ENCODE measurements at regions not wholly inside any gene's neighbourhood (a gene's known extent, or its start where the extent isn't known, plus 50 kb on each side); places are given as distances from the start of the nearest gene placed in this dataset.
"Not testable (repeated sequence)": the region's sequence is repeated elsewhere in the genome, so short reads cannot be mapped to it uniquely, and the experiment has no call there.

DNA sequence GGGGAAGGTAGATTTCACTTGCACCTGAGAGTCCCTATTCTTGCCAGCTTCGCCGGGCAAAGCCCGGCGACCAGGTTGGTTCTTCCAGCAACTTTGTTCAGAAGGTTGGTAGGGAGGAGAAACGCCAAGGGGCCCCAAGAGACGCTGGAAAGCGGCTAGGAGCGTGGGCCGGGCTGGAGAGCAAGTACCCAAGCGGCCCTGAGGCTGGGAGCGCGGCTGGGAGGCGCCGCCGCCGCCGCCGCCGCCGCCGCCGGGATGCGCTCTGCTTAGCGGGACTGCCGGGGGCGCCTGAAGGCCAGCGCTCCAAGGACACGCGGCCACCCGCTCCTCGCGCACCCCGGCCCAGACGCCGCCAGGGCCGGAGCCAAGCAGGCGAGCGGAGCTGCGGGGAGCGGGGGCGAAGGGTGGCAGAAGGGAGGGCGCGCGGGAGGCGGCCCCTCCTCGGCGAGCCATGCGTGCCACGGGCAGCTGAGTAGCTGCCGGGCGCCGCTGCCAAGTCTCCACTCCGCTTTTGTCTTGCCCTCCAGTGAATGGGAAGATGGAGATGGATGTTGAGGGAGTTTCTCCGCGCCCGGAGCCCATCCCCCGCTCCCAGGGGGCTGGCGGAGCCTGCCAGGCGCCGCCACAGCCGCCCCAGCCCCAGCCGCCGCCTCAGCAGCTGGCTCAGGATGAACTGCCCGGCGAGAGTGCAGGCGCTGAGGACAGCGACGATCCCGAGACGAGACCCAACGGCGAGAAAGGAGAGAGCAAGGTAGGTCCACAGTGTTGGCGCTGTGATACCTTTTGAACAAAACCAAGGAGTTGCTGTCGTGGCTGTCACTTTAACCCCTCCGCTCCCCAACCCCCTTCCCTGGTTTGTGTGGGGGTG, 227.4 kb upstream of the AZI2 start:
- DNase-seq (ENCODE audit: low read depth), result no peak

DNA sequence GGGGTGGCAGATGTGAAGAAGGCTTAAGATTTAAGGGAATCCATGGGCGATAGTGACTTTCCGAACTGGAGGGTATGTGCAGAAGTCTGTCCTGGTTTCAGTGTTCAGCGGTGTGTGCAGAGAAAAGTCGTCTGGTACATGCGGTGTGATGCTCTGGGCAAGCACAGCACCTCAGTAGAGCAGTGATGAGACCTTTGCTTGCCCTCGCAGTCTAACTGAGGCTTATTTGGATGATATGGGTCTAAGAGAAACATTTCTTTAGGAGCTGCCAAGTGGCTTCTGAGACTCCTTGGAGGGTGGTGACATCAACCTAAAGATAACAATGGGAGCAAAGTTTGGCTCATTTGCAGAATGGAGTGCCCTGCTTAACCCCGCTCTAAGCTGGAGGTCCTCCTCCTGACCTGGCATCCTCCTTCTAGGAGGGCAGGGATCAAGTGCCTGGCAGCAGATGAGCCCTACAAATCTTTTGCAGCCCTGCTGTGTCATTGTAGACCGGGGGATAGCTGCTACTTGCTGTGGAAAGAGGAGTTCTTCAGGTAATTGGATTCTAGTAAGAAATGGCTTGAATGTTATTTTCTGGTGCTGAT, 228.1 kb upstream of the AZI2 start:
- no peak for DNase-seq (ENCODE audit: low read depth)

DNA sequence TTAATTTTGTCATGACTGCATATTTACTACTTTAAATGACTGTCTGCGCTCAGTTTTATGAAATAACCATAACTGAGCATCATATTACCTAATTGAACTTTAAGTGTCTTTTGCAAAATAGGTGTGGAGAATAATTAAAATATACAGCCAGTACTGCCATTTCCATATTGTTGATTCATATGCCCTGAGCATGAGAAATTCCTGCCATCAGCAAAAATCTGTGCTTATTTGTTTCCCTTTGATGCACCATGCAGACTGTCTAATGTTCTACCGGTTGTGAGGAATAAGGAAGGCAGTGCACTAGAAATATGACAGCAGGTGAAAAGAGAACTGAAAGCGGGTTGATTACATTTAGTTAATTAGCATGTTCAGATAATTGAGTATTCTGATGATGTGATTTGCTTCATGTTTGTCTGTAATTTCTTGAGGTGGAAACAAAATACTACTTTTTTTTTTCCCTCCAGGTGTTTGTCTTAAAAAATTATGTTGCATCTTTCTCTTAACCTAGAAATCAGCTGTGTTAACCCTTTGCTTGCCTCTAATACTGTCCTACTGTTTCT, 229.4 kb upstream of the AZI2 start:
- DNase-seq (ENCODE audit: low read depth), result no peak

DNA sequence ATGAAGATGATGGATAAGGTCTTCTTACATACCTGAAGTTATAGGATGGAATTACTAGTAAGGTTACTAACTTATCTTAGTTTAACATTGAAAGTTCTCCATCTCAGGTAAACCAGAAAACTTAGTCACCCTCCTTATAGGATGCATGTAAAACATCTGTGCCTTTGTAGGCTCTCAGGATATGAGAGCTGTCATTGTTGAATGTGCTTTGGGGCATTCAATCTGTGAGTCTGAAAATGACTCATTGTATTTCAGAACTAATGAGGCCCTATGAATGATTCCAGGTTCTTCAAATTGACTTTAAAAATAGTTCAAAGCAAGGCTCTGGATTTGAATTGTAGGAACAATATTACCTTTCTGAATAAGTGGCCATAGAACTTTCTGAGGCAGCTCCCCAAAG, 237.7 kb upstream of the AZI2 start:
- DNase-seq (ENCODE audit: low read depth), result no peak

DNA sequence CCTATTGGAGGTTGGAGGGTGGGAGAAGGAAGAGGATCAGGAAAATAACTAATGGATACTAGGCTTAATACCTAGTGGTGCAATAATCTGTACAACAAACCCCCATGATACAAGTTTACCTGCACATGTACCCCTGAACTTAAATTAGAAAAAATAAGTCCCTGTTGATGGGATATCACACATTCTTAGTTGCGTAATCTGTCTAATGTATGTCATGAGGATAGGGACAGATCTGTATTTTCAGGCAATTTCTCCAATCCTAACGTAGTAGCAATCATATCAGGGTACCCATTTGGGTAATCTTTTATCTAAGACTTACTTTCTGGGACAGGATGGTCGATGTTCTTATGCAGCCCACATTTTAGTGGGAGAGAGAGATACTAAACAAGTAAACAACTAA, 239.1 kb upstream of the AZI2 start:
- DNase-seq (ENCODE audit: low read depth), result no peak

DNA sequence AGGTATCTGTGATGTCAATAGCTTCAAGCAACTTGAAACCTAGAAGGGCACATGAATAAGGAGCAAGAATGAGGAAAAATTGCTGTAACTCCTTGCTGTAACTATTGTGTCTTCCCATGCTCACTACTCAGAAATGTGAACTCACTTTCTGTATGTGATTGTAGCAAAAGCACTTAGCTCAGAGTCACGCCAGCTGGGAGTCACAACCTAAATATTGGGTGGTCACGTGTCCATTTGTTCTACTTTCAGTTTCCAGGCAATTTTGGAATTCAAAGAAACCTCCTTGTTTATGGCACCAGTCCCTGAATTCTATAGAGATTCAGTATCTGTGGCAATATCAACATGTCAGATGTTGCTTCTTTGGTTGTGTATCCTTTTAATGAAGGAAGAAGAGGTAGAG, 241.6 kb upstream of the AZI2 start:
- no peak for DNase-seq (ENCODE audit: low read depth)

DNA sequence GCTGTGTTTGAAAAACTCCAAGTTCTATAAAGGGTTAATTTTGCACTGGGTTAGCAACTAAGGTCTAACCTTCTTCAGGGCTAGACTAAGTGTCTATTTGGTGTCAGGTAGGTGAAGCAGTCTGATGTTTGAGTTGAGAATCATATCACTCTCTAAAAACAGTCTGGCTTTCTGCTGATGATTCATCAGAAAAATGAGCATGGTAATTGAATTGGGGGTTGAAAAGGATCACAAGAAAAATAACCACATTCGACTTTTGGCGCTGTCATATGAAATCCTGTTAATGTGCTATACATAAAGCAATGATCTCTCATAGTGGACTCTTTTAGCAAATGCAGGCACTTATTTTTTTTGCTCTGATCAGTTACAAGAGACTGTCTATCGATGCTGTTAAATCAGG, 242.2 kb upstream of the AZI2 start:
- no peak for DNase-seq (ENCODE audit: low read depth)

DNA sequence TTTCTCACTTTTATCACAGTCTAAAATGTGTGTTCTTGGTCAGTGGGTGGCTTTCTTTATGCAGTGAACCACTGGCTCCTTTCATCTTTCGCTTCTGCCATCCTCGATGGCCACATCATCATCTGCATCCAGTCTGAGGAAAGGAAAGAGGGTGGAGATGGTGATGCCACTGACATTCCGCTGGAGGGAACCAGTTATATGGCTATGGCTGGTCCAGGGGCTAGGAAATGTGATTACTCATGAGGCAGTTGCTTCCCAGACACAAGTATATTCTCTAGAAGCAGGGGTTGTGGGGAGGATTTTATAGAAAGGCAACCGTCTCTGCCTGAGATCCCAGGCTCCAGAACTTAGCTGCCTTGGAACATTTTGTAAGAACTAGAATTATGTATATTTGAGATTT, 246.7 kb upstream of the AZI2 start:
- DNase-seq (ENCODE audit: low read depth), result no peak

DNA sequence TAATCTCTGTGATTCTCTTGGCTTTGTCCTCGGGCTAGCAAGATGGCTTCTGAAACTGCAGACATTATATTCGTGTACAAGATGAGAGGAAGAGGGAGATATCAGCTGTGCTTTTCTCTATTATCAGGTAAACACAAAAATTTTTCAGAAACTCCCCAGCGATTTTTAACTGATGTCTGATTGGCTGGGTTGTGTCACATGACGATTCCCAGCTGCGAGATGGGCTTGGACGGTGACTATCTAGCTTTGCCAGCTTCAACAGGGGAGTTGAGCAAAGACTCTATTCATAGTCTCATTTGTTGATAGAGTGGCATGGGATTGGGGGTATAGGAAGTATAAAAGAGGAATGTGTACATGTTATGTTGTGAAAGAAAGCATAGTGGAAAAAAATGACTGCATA, 248.8 kb upstream of the AZI2 start:
- DNase-seq (ENCODE audit: low read depth), result no peak

DNA sequence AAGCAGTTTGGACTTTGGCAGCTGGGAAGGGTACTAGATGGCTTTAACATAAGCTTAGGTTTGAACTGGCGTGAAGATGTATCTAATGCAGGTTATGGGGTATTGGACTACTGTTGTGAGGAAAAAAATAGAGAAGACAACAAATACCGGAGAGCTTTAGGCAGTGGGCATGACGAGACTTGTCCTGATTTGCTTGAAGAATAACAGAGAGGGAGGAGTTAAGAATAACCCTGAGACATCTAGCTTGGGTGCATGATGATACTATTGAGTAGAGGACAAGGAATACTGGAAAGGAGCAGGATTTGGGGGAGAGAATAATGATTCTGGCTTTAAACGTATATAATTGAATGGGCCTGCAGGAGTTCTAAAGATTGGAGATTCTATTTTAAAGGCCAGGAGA, 249.5 kb upstream of the AZI2 start:
- no peak for DNase-seq (ENCODE audit: low read depth)

DNA sequence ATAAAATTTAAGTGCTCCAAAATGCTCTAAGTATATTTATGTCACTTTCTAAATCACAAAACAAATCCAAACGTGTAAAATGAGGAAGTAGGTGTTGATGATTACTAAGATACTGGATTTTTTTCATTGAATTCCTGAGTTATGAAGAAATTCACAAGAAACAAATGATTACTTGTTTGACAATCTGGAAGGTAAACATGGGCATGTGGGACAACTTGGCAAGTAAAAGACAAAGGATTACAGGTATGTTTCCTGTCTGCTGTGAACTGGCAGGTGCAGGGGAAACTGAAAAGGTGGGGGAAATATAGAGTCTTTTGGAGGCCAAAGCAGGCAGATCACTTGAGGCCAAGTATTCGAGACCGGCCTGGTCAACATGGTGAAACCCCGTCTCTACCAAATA, 252.7 kb upstream of the AZI2 start:
- no peak for DNase-seq (ENCODE audit: low read depth)

DNA sequence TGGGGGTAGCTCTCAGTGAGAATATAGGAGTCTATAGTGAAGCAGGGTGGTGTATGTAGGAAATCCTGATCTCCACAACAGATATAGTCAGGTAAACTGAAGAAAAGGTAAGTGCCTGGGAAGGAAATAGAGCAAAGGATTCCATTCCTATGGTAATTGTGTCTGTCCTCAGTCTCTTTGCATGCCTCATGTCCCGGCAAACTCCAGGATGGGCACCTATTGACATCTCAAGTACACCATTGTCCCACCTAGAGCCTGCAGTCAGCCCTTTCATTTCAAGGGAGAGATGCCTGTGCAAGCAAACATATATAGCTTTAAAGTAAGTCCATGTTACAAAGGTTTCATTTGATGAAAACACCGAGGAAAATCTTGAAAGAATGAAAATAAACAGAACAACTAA, 257.7 kb upstream of the AZI2 start:
- no peak for DNase-seq (ENCODE audit: low read depth)

DNA sequence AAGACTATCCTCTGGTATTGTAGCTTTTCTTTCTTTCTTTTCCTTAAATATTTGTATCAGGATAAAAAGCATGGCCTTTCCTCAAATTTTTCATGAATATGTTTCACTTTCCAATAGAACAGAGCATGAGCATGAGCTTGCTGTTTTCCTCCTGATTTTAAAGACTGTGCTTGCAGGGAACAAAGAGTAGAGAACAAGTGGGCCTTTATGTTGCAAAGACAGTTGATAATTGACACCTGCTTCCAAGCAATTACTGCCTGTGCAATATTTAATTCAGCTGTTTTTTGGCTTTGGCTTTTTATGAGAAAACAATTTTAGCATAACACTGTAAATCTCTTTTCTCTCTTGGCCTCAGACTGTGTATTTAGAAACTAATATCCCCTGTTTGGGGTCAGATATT, 263.6 kb upstream of the AZI2 start:
- no peak for DNase-seq (ENCODE audit: low read depth)

DNA sequence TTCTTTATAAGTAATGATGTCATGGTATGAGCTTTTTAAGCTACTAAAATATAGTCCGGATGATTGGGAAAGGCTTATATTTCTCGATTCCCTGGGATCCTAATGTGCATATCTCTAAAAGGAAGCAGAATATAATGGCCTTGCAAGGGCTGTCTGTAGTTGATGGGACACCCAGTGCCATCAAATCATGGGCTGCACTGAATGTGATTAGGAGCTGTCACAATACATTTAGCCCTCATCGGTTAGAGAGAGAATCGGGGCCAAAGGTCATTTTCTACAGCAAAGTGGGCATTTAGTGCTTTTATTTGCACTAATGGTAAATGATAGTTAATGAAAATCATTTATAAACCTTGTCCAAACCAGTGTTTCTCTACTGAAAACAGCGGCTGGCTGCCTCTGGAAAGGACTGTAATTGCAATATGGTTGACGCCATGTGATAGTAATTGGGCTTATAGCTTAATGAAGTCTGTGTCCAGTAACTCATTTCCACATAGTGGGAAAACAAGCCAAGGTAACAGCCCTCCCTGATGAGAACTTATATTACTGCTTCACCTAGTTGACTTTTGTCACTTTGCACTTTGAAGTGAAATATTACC, 265.0 kb upstream of the AZI2 start:
- DNase-seq (ENCODE audit: low read depth), result no peak

DNA sequence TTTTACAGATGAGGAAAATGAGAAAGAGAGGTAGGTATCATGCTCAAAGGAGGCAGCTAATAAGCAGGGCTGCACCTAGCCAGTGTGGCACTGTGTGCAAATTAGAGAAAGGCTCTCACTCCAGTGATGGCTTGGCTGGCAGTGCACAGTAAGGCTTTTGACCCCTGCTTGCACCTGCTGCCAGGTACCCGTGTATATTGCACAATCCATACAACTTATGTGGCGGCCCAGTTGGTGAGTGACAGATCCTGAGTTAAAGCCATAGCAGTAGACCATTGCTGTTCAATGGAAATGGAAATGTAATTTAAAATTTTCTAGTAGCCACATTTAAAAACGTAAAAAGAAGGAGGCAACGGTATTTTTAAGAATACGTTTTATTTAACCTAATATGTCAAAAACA, 266.4 kb upstream of the AZI2 start:
- DNase-seq (ENCODE audit: low read depth), result no peak

DNA sequence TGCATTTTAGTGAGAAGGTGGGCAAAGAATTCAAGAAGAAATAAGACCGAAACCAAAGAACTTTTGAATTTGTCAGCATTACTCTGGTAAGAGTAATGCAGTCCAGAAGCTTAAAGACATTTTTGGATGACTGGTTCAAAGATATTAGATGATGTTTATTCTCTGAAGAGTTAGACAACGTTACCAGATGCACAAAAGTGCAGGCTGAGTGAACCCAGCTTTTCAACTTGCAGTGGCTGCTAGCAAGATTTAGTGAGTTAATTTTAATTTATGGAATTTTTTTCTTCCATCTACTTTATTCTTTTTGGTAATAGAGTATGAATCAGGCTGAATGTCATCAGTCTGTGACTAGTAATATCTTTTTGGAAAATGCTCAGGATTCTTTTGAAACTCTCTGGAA, 267.3 kb upstream of the AZI2 start:
- DNase-seq (ENCODE audit: low read depth), result no peak

DNA sequence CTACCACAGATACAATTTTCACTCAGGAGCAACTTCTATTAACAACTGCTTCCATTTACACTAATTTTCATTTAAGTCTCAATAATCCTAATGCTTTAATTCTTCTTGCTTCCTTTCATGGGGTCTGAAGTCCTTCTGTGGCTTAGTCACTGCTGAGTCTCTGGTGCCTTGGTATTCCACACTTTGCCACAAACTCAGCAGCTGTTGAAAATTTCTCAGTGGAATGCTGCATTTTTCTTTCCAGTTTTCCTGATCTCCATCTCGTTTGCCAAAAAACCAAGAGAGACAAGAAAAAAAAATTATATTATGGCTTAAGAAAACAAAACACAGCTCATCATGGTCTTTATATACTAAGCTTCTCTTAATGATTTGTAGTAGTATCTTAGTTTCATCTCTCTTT, 269.2 kb upstream of the AZI2 start:
- DNase-seq (ENCODE audit: low read depth), result no peak

DNA sequence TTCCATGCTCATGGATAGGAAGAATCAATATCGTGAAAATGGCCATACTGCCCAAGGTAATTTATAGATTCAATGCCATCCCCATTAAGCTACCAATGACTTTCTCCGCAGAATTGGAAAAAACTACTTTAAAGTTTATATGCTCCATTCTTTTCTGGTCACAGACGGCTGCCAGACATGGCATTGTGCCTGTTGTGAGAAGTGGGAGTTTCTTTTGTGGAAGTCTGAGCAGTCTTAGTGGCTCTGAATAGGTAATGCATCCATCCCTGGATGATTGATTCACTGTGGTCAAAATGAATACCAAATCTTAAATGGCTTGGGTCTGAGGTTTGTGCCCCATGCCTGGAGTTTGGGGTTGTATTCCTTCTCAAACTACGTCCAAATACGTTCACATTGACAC, 274.5 kb upstream of the AZI2 start:
- DNase-seq (ENCODE audit: low read depth), result no peak

DNA sequence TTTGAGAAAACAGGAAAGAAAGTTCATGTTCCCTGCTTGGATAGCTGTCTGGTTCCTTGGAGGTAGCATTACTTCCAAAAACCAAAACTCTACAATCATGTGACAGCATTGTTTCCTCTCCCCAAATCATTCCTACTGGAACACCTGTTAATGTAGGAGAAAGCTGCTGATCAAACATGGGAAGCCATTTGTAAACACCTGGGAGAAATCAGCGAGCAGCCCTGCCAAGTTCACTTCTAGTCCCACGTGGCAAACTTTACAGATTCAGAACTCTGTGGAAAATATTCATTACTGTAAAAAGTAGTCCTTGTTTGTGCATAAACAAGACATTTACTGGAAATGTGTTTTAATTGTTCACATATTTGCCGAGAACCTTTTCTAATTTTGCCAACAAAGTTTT, 275.5 kb upstream of the AZI2 start:
- no peak for DNase-seq (ENCODE audit: low read depth)

DNA sequence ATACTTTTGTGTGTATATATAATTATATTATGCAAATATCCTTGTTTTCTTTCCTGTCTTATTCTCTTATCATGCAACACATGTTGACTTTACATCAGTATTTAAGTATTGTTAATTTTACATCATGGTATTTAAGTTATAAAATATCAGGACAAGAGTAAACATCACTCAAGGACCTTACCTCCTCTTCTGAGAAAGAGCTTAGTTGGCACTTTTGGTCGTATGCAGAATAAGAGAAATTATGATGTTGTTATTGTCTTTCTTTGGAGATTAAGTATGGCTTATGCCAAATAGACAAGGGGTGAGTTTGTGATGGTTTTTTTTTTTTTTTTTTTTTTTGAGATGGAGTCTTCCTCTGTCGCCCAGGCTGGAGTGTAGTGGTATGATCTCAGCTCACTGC, 279.2 kb upstream of the AZI2 start:
- DNase-seq (ENCODE audit: low read depth), result not testable (repeated sequence)

DNA sequence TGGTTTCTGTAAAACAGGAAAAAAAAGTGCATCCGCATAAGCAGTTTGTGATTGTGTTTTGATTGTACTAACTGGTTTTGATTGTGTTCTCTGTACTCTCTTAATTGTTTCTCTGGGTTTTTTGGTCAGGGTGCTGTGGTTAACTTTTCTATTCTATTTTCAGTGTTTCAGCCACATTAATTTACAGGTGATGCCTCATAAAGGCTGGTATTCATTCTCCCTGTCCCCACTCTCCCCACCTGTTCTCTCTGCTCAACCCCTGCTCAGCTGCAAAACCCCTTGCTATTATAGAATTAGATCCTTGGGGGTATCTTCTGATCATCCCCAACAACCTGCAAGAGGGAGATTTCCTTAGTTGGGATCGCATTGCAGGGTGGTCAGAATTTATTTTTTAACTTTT, 285.4 kb upstream of the AZI2 start:
- no peak for DNase-seq (ENCODE audit: low read depth)

DNA sequence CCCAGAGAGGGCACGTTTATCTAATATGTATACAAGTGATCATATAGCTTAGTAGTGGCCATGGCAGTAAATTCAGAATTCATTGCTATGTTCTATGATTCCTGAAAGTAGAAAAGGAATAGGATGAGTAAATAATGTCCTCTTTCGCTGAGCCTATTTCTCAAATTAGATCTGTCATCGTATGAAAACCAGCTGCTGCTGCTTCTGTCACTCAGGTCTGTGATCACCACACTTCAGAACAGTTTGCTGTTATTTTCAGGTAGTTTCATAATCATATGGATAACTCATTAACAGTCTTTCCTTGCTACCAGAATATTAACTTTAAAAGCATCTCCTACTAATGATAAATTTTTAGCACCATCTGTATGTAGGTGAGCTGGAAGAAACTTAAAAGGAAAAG, 289.1 kb upstream of the AZI2 start:
- DNase-seq (ENCODE audit: low read depth), result no peak

DNA sequence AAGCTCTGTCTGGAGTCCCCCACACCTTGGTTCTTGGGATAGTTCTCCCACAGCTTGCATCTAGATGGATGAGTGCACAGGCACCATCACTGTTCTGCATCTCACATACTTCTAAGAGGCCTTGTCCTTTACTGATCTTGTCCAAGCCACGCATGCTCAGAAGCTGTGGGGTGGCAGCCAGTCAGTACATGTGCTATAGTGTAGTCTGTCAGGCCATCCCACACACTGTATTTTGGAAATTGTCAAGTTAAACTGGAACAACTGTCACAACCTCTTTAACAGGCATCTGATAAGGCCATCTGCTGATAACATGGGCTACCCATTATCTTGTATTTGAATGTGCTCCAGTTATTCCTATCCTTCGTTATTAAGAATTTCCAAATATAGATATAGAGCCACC, 296.5 kb upstream of the AZI2 start:
- no peak for DNase-seq (ENCODE audit: low read depth)
